Stimulated activated CD4-positive, alpha-beta T cell treated with anti-CD3 and anti-CD28 coated beads, TNF-alpha, amount 100 ng/mL, for 4 hours (primary cell): ENCODE measurements at regions not wholly inside any gene's neighbourhood (a gene's known extent, or its start where the extent isn't known, plus 50 kb on each side); places are given as distances from the start of the nearest gene placed in this dataset.

ENCODE experiments used
- DNase-seq, 3 experiments: peaks; one replicate each; pipeline ENCODE4 v3.0.0-alpha.2; 2020; ENCODE audit warnings: low read depth in 3 of 3

DNA sequence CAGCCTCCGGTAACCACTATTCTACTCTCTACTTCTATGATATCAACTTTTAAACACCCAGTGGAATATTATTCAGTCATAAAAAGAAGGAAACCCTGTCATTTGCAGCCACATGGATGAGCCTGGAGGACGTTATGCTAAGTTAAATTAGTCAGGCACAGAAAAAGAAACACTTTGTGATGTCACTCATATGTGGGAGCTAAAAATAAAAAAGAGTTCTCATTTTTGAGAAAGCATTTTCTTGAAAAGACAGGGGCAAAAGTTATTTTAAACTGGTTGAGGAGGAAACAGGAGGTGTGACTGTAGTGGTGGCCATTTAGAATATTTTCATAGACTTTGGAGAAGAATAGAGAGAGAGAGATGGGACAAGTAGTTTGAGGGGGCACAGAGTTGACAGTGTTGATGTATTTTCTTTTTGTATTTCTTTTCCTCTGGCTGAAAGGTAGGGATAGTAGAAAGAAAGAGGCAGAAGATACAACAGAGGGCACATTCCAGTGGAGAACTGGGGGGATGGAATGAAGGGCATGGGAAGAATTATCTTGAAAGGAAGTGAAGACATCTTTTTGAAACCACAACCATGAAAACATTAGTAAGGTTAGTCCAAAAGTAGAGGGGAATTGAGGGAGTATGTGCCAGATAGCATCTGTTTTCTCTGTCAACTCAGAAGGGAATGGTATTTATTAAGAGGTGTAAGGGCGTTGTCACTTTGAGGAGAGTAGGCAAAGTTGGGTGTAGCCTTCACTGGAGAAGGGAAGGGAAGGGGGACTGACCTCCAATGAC, 181.3 kb upstream of the GMDS start:
- no peak for DNase-seq

GRCh38 chr6:2416128-2416712, 170.8 kb upstream of the GMDS start:
- no peak for DNase-seq

- no peak for DNase-seq
These were observed 169.6 kb upstream of the GMDS start for GRCh38 chr6:2414885-2415547.

GRCh38 chr6:2412731-2413130, 167.3 kb upstream of the GMDS start:
- no peak for DNase-seq

DNA sequence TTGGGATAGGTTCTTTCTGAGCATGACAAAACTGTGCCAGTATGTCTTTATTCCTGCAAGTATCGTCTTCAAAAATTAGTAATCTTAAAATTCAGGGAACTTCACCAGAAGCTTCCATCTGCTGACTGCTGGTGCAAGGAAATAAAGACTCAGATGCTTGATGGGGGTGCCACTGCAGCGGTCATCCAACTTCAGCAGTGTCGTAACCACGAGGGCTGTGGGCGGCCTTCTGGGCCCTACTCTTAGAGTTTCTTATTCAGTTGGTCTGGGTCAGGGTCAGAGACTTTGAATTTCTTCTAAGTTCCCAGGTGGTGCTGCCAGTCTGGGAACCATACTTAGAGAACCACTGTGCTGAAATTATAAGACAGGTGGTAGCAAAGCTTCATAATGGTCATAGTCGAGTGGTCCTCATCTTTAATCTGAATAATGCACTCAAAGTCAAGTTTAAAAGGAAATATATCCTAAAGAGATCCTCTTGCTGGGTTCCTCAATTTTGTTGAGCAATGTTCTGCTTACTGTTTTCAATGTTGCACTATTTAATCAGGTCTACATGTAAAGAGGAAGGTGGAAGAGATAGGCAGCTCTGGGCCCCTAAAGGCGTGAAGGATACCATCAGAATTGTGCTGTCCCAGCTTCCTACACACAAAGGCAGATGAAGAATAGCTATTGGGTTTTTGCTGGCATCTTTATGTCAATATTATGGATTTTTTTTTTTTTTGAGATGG, 165.4 kb upstream of the GMDS start:
- DNase-seq: no peak

- DNase-seq: no peak
These were observed 162.1 kb upstream of the GMDS start for GRCh38 chr6:2407525-2407924.

DNA sequence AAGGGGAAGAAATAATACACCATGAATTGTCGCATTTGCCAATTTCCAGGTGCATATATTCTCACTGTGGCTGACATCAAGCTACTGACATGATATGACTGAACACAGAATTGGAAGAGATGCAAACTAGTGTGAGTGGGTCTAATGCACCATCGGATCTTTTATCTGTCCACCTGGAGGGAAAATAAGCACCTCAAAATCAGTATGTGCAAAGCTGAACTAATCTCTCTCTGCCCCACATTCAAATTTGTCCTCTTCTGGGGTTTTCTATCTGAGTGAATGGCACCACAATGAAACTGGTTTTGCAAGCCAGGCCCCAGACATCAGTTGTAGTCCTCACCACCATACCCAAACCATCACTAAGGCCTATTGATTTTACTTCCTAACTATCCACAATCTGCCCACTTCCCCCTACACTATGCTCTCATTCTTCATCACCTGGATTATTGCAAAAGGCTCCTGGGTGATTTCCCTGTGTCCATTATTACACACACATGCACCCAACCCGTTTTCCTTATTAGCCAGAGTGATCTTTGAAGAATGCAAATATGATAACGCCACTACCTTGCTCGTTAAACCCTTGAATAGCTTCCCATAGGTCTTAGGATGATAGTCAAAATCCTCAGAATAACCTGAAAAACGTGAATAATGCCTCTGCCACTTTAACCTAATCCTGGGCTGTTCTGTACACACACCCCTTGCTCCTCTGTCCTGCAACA, 159.0 kb upstream of the GMDS start:
- DNase-seq: no peak

- no peak for DNase-seq
These were observed 158.1 kb upstream of the GMDS start for GRCh38 chr6:2403546-2403945.

DNA sequence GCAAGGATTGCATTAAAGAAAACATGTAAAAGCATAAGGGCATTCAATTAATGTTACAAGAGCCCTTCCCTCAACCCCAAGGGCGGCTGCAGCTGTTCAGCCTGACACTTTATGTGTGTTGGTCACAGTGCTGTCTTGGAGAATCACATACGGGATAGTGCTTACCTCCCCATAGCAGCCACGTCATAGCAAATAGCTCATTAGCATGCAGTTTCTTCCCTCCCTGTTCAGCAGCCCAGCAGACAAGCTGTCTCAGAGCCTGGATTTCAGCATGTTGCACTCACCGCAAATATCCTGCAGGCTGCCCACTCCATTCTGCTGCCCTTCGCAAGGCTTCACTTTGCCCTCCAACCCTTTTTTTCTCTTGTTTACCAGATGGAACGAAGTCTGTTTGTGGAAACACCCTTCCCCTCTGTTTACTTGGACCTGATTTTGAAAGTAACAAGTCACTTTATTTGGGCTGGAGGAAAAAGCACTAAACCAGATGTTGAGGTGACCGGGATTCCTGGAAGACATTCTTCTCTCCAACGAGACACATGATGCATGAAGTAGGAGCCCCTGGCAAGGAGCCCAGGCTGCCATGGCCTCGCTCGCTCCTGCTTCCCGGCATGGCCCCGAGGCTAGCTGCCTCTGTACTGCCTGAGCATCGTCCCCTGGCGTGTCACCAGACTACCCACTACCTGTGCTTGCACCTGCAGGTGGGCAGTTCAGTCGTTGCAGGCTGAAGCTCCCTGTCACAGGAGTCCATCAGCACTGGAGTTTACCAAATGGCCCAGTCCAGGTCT, 151.6 kb upstream of the GMDS start:
- DNase-seq: no peak

- DNase-seq: no peak
These were observed 150.7 kb upstream of the GMDS start for GRCh38 chr6:2396042-2396657.

DNA sequence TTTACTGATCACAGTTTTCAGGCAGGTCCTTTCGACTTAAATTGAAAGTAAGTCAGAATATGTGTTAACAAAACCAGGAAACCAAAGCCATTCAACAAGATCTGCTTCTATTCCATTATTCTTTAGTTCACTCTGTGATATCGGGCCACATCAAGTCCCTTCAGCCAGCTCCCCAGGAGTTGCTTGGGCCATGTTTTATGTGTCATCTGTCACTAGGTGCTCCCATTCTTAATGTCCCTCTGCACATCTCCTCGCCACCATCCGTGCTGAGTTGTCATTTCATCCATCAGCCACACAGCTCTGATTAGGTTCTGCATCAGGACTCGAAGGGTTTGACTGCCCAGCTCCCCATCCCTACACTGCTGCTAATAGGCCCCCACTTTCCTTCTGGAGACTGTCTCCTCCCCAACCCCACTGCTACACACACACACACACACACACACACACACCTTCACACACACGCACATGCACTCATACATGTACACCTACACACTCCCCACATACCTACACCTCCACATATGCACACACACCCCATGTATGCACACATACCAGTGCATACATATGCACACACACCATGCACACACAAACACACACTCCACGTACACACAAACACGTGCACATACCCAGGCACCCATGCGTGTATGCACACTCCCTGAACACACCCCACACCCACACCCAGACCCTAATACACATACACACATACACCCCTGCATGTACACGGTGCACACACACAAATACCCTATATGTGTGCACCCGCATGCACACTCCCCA, 143.3 kb upstream of the GMDS start:
- no peak for DNase-seq

- DNase-seq: no peak
These were observed 142.0 kb upstream of the GMDS start for GRCh38 chr6:2387445-2387844.

GRCh38 chr6:2385471-2385983, 140.1 kb upstream of the GMDS start:
- no peak for DNase-seq

DNA sequence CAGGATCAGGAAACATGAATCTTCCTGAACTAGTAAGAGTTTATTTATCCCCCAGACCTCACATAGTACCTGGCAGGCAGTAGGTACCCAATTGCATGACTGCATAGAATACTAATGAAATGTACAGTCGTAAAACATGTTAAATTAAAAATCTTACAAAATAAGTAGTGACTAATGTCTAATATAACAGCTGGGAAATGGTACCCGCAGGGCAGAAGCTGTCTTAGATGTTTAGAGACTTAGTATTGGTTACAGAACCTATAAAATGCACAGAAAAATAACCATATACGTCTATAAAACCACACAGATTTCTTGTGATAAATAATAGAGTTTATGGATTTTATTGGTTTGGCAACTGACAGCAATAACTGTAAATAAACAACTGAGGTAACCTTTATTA, 139.1 kb upstream of the GMDS start:
- no peak for DNase-seq

DNA sequence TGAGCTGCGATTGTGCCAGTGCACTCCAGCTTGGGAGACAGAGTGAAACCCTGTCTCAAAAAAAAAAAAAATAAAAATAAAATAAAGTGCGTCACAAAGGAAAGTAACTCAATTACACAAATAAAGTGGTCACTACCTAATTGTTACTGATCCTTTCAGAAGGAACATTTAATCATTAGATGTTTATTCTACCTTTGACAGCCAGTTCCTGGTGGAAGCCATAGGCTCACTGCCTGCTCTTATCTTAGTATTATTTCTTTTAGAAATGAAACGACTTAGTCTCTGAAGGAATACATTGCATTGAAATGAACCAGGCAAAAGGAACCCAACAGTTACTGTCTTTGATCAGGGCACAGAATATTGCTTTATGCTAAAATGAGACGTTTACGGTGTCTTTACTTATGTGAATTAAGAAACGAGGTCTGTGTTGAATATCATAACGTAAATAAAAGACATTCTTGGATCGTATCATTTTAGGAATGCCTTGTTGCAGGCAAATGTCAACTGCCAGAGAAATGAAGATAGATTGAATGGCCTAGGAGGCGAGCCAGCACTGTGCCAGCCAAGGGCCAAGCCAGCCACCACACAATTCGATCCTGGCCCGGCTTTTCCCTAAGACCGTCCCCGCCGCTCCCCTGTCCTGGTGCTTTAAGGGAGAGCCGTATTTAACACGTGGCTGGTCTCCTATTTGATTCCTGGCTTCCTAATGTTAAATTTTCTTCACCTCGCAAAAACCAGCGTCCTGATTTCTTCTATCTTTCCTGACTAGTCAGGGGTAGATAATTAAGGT, 136.7 kb upstream of the GMDS start:
- no peak for DNase-seq

DNA sequence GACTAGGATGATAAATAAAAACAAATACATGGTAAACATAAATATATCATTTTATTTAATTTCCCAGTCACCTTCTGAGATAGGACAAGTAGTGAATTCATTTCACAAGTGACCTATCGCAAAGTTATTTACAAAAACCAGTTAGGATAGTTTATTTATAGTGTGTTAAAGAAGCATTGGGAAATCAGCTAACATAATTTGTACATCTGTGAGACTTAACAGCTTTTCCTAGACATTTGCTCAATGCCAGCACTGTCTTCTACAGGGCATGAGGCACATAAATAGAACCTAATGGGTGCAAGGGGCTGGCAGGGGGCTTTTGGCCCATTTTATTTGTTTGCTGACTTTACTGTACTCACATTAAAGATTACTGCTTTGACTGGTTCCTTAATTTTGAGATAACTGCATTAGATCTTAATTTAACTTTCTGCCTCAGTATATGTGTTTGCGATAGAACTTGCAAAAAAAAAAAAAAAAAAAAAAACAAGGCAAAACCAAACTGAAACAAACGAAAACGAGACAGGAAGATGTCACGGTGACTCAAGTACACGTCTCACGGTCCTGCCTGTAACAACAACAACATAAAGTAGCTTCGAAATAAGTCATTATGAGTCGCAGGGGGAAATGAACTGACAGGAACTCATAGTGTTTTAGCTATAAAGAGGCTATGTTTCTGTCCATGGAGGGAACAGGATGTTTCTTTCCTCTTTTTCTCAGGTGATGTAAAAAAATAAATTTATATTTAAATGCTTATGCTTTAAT, 133.7 kb upstream of the GMDS start:
- no peak for DNase-seq

DNA sequence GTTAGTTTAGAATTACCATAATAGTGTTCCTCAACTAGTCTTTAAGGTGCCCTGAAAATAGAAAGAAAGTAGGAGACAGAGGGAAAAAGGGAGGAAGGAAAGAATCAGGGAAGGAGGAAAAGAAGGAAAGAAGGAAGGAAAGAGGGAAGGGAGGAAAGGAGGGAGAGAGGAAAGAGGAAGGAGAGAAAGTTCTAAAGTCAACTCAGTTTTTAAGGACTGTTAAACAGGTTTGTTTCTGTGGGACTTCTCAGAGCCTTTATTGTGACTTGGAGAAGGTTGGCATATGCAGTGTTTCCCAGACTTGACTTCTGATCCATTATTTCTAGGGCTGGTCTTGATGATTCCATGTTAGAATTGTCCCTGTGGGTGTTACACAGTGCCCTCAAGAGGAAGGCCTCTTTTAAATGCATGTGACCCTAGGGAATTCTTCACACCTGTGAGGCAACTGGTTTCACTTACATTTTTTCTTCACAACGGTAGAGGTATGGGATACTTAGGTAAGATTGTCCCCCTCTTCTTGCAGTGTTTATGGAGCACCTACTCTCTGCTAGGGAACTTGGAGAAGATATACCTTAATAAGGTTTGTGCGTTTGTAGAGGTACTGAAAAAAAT, 132.7 kb upstream of the GMDS start:
- DNase-seq: no peak
